ENCODE measurements at regions not wholly inside any gene's neighbourhood (a gene's known extent, or its start where the extent isn't known, plus 50 kb on each side); places are given as distances from the start of the nearest gene placed in this dataset.

- H3K9me3 Mint-ChIP-seq (ENCODE audit: low read depth): peaks cover 5% of the 10 kb centered on the region
- TF ChIP-seq CTCF (IDR thresholded peaks at IDR 0.05): no peak
- H3K4me3 Mint-ChIP-seq (ENCODE audit: unreplicated experiment): no peak overlapping the region
- no peak for DNase-seq (ENCODE audit: low spot score)
- no peaks in the 10 kb centered on the region for H3K36me3 Mint-ChIP-seq (ENCODE audit: low read depth)
- no peak overlapping the region for H3K27ac Mint-ChIP-seq (ENCODE audit: unreplicated experiment)
- no peaks in the 10 kb centered on the region for H3K4me1 Mint-ChIP-seq (ENCODE audit: low read depth)
- H3K27me3 Mint-ChIP-seq (ENCODE audit: low read depth): no peaks in the 10 kb centered on the region
Observed at GRCh38 chr13:63517371-63517770, 2101.7 kb upstream of the PCDH20 start.

- TF ChIP-seq CTCF (IDR thresholded peaks at IDR 0.05): no peak
- no peaks in the 10 kb centered on the region for H3K4me1 Mint-ChIP-seq (ENCODE audit: low read depth)
- no peak overlapping the region for H3K27ac Mint-ChIP-seq (ENCODE audit: unreplicated experiment)
- H3K36me3 Mint-ChIP-seq (ENCODE audit: low read depth): no peaks in the 10 kb centered on the region
- DNase-seq (ENCODE audit: low spot score): no peak
- no peaks in the 10 kb centered on the region for H3K27me3 Mint-ChIP-seq (ENCODE audit: low read depth)
- no peak overlapping the region for H3K4me3 Mint-ChIP-seq (ENCODE audit: unreplicated experiment)
- peaks cover 5% of the 10 kb centered on the region for H3K9me3 Mint-ChIP-seq (ENCODE audit: low read depth)
Observed at GRCh38 chr13:63516124-63516523, 2100.5 kb upstream of the PCDH20 start.

- no peak for TF ChIP-seq CTCF (IDR thresholded peaks at IDR 0.05)
- DNase-seq (ENCODE audit: low spot score): no peak
- Mint-ChIP-seq H3K4me3 (ENCODE audit: unreplicated experiment) (no peak overlapping the region), H3K27ac (ENCODE audit: unreplicated experiment) (no peak overlapping the region), H3K27me3 (ENCODE audit: low read depth) (no peaks in the 10 kb centered on the region), H3K36me3 (ENCODE audit: low read depth) (no peaks in the 10 kb centered on the region), H3K9me3 (ENCODE audit: low read depth) (peaks cover 5% of the 10 kb centered on the region), H3K4me1 (ENCODE audit: low read depth) (no peaks in the 10 kb centered on the region)
Observed at GRCh38 chr13:63514886-63515285, 2099.2 kb upstream of the PCDH20 start.

- Mint-ChIP-seq H3K27ac (ENCODE audit: unreplicated experiment) (no peak overlapping the region), H3K9me3 (ENCODE audit: low read depth) (no peaks in the 10 kb centered on the region), H3K4me1 (ENCODE audit: low read depth) (no peaks in the 10 kb centered on the region), H3K4me3 (ENCODE audit: unreplicated experiment) (no peak overlapping the region), H3K27me3 (ENCODE audit: low read depth) (no peaks in the 10 kb centered on the region), H3K36me3 (ENCODE audit: low read depth) (no peaks in the 10 kb centered on the region)
- no peak for DNase-seq (ENCODE audit: low spot score)
- no peak for TF ChIP-seq CTCF (IDR thresholded peaks at IDR 0.05)
Observed at GRCh38 chr13:63512095-63512494, 2096.4 kb upstream of the PCDH20 start.

- Mint-ChIP-seq H3K27me3 (ENCODE audit: low read depth) (no peaks in the 10 kb centered on the region), H3K9me3 (ENCODE audit: low read depth) (peaks cover 13% of the 10 kb centered on the region), H3K4me3 (ENCODE audit: unreplicated experiment) (no peak overlapping the region), H3K27ac (ENCODE audit: unreplicated experiment) (no peak overlapping the region), H3K36me3 (ENCODE audit: low read depth) (peaks cover 5% of the 10 kb centered on the region), H3K4me1 (ENCODE audit: low read depth) (no peaks in the 10 kb centered on the region)
- DNase-seq (ENCODE audit: low spot score): no peak
- no peak for TF ChIP-seq CTCF (IDR thresholded peaks at IDR 0.05)
Observed at GRCh38 chr13:63501702-63502101, 2086.1 kb upstream of the PCDH20 start.
